CD14-positive monocyte (primary cell): ENCODE measurements at regions not wholly inside any gene's neighbourhood (a gene's known extent, or its start where the extent isn't known, plus 50 kb on each side); places are given as distances from the start of the nearest gene placed in this dataset.
"Not testable (repeated sequence)": the region's sequence is repeated elsewhere in the genome, so short reads cannot be mapped to it uniquely, and the experiment has no call there.

Experiments
- DNase-seq, 3 donors: peaks; one replicate each; pipeline ENCODE4 v3.0.0-alpha.2; 2011 to 2022
- H2AFZ ChIP-seq: 2 replicates; pipeline ENCODE4 v1.6.0; 2012; ENCODE audit warnings: mild to moderate bottlenecking, low read depth, low read length, inconsistent platforms; ENCODE audit not compliant: insufficient read depth, poor library complexity, severe bottlenecking
- H3K27ac ChIP-seq, 2 donors: 1 replicate in 1 of 2; 2 replicates in 1 of 2; pipeline ENCODE4 v1.5.1; 2012 to 2013; ENCODE audit warnings: low read length in 2 of 2, control low read depth in 1 of 2, inconsistent platforms in 1 of 2, low read depth in 1 of 2, mild to moderate bottlenecking in 1 of 2
- H3K27me3 ChIP-seq, 2 donors: one replicate each; pipeline versions ENCODE4 v1.6.0 to v1.6.1; 2011 to 2013; ENCODE audit warnings: low read length in 2 of 2; ENCODE audit not compliant: control insufficient read depth in 2 of 2, insufficient read depth in 2 of 2
- H3K36me3 ChIP-seq, 2 donors: replicated peaks in 1 of 2; 1 replicate in 1 of 2; 2 replicates in 1 of 2; pipeline versions ENCODE4 v1.5.1 to v1.6.1; 2012 to 2013; ENCODE audit warnings: low read length in 2 of 2, control low read depth in 1 of 2, inconsistent platforms in 1 of 2, mild to moderate bottlenecking in 1 of 2; ENCODE audit not compliant: insufficient read depth in 2 of 2, control insufficient read depth in 1 of 2
- H3K4me1 ChIP-seq, 2 donors: 1 replicate in 1 of 2; 2 replicates in 1 of 2; pipeline versions ENCODE4 v1.5.1 to v1.6.1; 2012 to 2013; ENCODE audit warnings: low read length in 2 of 2, control low read depth in 1 of 2, inconsistent platforms in 1 of 2, mild to moderate bottlenecking in 1 of 2, moderate library complexity in 1 of 2; ENCODE audit not compliant: insufficient read depth in 2 of 2, control insufficient read depth in 1 of 2
- H3K4me2 ChIP-seq: replicated peaks from 2 replicates; pipeline ENCODE3; 2012; ENCODE audit warnings: low read length, moderate library complexity, mild to moderate bottlenecking; ENCODE audit not compliant: poor library complexity, severe bottlenecking; ENCODE audit errors: extremely low read depth
- H3K4me3 ChIP-seq, 3 experiments: fragments of 200-600 bp in 1 of 3; sonication (generic) in 1 of 3; replicated peaks in 1 of 3; 1 replicate in 2 of 3; 2 replicates in 1 of 3; pipeline ENCODE4 v1.5.1; 2011 to 2013; ENCODE audit warnings: low read length in 3 of 3, mild to moderate bottlenecking in 3 of 3, control low read depth in 2 of 3, low read depth in 2 of 3, inconsistent platforms in 1 of 3, moderate library complexity in 1 of 3
- H3K79me2 ChIP-seq: 2 replicates; pipeline ENCODE4 v1.6.0; 2012; ENCODE audit warnings: mild to moderate bottlenecking, control low read depth, inconsistent platforms, low read length, moderate library complexity; ENCODE audit not compliant: insufficient read depth
- H3K9ac ChIP-seq: 2 replicates; pipeline ENCODE4 v1.6.0; 2017; ENCODE audit warnings: low read length, mild to moderate bottlenecking; ENCODE audit not compliant: insufficient read depth, poor library complexity, severe bottlenecking
- H3K9me3 ChIP-seq, 2 donors: replicated peaks in 1 of 2; 1 replicate in 1 of 2; 2 replicates in 1 of 2; pipeline versions ENCODE4 v1.5.1 to v1.6.1; 2012 to 2013; ENCODE audit warnings: low read length in 2 of 2, control low read depth in 1 of 2; ENCODE audit not compliant: control insufficient read depth in 1 of 2, insufficient read depth in 1 of 2
- H4K20me1 ChIP-seq: 2 replicates; pipeline ENCODE4 v1.6.0; 2012; ENCODE audit warnings: mild to moderate bottlenecking, low read length, control low read depth, moderate library complexity; ENCODE audit not compliant: insufficient read depth
- H3K27ac Mint-ChIP-seq, 7 donors: one replicate each; pipeline ENCODE4 v1.8.0; 2020; ENCODE audit warnings: mild to moderate bottlenecking in 7 of 7, mixed read lengths in 7 of 7, moderate library complexity in 6 of 7, inconsistent platforms in 2 of 7
- H3K27me3 Mint-ChIP-seq, 3 donors: one replicate each; pipeline ENCODE4 v1.8.0; 2021 to 2022; ENCODE audit warnings: low read depth in 3 of 3, mild to moderate bottlenecking in 3 of 3, mixed read lengths in 3 of 3, moderate library complexity in 3 of 3, inconsistent platforms in 1 of 3
- H3K36me3 Mint-ChIP-seq, 2 donors: one replicate each; pipeline ENCODE4 v1.8.0; 2020; ENCODE audit warnings: mixed read lengths in 2 of 2, inconsistent platforms in 1 of 2, mild to moderate bottlenecking in 1 of 2
- H3K4me1 Mint-ChIP-seq: one replicate; pipeline ENCODE4 v1.8.0; 2020; ENCODE audit warnings: mild to moderate bottlenecking, mixed read lengths
- H3K4me3 Mint-ChIP-seq, 2 donors: one replicate each; pipeline ENCODE4 v1.8.0; 2020; ENCODE audit warnings: mild to moderate bottlenecking in 2 of 2, mixed read lengths in 2 of 2, moderate library complexity in 1 of 2
- H3K9me3 Mint-ChIP-seq, 7 donors: one replicate each; pipeline ENCODE4 v1.8.0; 2020 to 2022; ENCODE audit warnings: mixed read lengths in 7 of 7, mild to moderate bottlenecking in 6 of 7, moderate library complexity in 6 of 7, inconsistent platforms in 2 of 7
- WGBS: methylation state at CpG from one replicate; pipeline ENCODE4 v1.1.5; 2013; ENCODE audit warnings: missing lambda C conversion rate; ENCODE audit not compliant: insufficient coverage; 5-methylcytosine and 5-hydroxymethylcytosine counted together
- intact Hi-C, 2 donors: fragments of 100-400 bp; cut with micrococcal nuclease; formaldehyde crosslinking; loops; one replicate each; pipeline versions ENCODE4 v1.15.0 to v1.15.1; 2023
- TF ChIP-seq, protein P1 (sequence below): fragments of 200-600 bp; IDR thresholded peaks from one replicate; pipeline ENCODE4 v1.8.0; 2022; ENCODE audit warnings: antibody characterized with exemption, mild to moderate bottlenecking

DNA sequence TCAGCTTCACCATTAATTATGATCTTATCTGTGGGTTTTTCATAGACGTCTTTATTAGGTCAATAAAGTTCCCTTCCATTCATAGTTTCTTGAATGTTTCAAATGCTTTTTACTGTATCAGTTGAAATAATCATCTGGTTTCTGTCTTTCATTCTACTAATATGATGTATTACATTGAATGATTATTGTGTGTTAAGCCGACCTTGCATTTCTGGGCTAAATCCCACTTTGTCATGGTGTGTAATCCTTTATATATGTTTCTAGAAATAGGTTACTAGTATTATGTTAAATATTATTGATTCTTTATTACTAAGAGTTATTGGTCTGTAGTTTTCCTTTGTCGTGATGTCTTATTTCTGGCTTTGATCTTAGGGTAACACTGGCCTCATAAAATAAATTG lies 134.9 kb downstream of the FASLG start:
- Mint-ChIP-seq H3K9me3 (peaks cover 0 to 7% (median 3%) of the 10 kb centered on the region in 7 donors), H3K4me1 (no peaks in the 10 kb centered on the region), H3K4me3 (no peak overlapping the region), H3K36me3 (no peaks in the 10 kb centered on the region), H3K27ac (no peak overlapping the region), H3K27me3 (no peaks in the 10 kb centered on the region)
- H3K9me3 ChIP-seq, result no peaks in the 10 kb centered on the region
- no peaks in the 10 kb centered on the region for H3K36me3 ChIP-seq
- no CpG with 5 or more reads among the region's 3 CpGs for WGBS
- no peaks in the 10 kb centered on the region for H3K27me3 ChIP-seq
- no peak overlapping the region for H3K27ac ChIP-seq
- no peaks in the 10 kb centered on the region for H4K20me1 ChIP-seq
- no peak overlapping the region for H2AFZ ChIP-seq
- no peak overlapping the region for H3K4me3 ChIP-seq
- no peak for DNase-seq
- H3K4me1 ChIP-seq, result no peaks in the 10 kb centered on the region
- no peak overlapping the region for H3K4me2 ChIP-seq
- intact Hi-C loops, result no loop called here
- TF ChIP-seq, protein P1, sequence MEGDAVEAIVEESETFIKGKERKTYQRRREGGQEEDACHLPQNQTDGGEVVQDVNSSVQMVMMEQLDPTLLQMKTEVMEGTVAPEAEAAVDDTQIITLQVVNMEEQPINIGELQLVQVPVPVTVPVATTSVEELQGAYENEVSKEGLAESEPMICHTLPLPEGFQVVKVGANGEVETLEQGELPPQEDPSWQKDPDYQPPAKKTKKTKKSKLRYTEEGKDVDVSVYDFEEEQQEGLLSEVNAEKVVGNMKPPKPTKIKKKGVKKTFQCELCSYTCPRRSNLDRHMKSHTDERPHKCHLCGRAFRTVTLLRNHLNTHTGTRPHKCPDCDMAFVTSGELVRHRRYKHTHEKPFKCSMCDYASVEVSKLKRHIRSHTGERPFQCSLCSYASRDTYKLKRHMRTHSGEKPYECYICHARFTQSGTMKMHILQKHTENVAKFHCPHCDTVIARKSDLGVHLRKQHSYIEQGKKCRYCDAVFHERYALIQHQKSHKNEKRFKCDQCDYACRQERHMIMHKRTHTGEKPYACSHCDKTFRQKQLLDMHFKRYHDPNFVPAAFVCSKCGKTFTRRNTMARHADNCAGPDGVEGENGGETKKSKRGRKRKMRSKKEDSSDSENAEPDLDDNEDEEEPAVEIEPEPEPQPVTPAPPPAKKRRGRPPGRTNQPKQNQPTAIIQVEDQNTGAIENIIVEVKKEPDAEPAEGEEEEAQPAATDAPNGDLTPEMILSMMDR, result no peak
- no peak overlapping the region for H3K9ac ChIP-seq
- H3K79me2 ChIP-seq, result no peaks in the 10 kb centered on the region

DNA sequence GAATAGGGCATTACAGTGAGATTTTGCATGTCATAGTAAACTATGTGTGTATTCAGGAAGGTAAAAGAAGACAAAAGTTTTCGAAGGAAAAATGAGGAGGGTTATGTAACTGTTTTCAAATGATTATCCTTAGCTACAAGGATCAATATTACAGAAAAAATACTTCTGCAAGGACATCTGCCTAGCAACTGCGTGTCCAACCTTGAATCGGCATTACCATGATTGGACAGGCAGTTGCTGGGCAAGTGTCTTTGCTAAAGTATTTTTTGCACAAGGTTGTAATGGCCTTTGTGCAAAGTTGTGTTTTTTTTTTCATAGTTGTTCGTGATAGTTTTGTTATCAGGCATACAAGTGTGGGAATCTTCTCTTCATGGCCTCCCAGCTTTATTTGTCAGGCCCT lies 136.8 kb downstream of the FASLG start:
- Mint-ChIP-seq H3K4me3 (no peak overlapping the region), H3K36me3 (no peaks in the 10 kb centered on the region), H3K27ac (no peak overlapping the region), H3K4me1 (no peaks in the 10 kb centered on the region), H3K9me3 (peaks cover 0 to 11% (median 6%) of the 10 kb centered on the region in 7 donors), H3K27me3 (peaks cover 0 to 3% (median 0%) of the 10 kb centered on the region in 3 donors)
- TF ChIP-seq, protein P1, result no peak
- Histone ChIP-seq H3K4me1 (no peaks in the 10 kb centered on the region), H2AFZ (no peak overlapping the region), H3K9ac (no peak overlapping the region), H3K36me3 (no peaks in the 10 kb centered on the region), H3K4me2 (no peak overlapping the region), H4K20me1 (no peaks in the 10 kb centered on the region), H3K4me3 (no peak overlapping the region), H3K79me2 (no peaks in the 10 kb centered on the region), H3K27me3 (no peaks in the 10 kb centered on the region), H3K9me3 (no peaks in the 10 kb centered on the region), H3K27ac (no peak overlapping the region)
- intact Hi-C loops, result no loop called here
- no peak for DNase-seq
- WGBS, result 100% methylated on average over 2 of the region's 4 CpGs

DNA sequence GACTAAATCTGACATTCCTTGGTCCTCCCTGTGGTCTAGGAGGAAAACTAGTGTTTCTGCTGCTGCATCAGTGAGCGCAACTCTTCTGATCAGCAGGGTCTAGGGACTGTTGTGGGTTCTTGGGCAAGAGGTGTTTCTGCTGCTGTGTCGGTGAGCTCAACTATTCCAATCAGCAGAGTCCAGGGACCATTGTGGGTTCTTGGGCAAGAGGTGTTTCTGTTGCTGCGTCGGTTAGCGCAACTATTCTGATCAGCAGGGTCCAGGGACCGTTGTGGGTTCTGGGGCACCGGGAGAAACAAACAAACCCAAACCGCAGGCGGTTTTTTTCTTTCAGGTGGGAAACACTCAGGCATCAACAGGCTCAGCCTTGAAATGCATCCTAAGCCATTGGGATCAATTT lies 140.9 kb downstream of the FASLG start:
- H3K27ac ChIP-seq, H3K36me3 Mint-ChIP-seq, H2AFZ ChIP-seq, H3K27ac Mint-ChIP-seq, H3K4me2 ChIP-seq, H3K4me1 ChIP-seq, H3K36me3 ChIP-seq, H3K9ac ChIP-seq, H3K79me2 ChIP-seq, H3K9me3 ChIP-seq, H3K4me3 Mint-ChIP-seq, intact Hi-C loops, H3K4me1 Mint-ChIP-seq, H3K4me3 ChIP-seq, DNase-seq, H3K27me3 Mint-ChIP-seq, H3K27me3 ChIP-seq, H4K20me1 ChIP-seq: not testable (repeated sequence)
- peaks cover 3 to 17% (median 10%) of the 10 kb centered on the region in 7 donors for H3K9me3 Mint-ChIP-seq
- 83% methylated on average over 9 of the region's 9 CpGs for WGBS
